ENCODE measurements at regions not wholly inside any gene's neighbourhood (a gene's known extent, or its start where the extent isn't known, plus 50 kb on each side); places are given as distances from the start of the nearest gene placed in this dataset.
"Not testable (repeated sequence)": the region's sequence is repeated elsewhere in the genome, so short reads cannot be mapped to it uniquely, and the experiment has no call there.

DNA sequence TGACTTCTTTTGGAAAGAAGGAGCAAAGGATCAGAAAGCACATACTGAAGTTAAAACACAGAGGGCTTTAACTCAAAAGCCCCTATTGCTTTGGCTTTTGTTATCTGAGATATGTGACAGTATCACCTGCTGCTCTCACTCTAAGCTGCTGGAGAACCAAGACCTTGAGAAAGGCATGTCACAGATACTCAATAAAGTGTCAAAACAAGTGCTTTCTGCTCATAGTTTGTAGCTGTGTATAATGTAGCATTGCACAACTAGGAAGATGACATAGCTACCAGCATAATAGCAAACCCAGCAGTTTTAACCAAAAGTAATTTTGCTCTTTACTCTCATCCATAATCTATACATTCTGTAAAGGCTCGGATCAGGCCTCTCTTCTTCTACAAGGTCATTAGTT, 159.6 kb downstream of the LHFPL1 start:
- no peak for TF ChIP-seq ZFX (IDR thresholded peaks at IDR 0.05)

DNA sequence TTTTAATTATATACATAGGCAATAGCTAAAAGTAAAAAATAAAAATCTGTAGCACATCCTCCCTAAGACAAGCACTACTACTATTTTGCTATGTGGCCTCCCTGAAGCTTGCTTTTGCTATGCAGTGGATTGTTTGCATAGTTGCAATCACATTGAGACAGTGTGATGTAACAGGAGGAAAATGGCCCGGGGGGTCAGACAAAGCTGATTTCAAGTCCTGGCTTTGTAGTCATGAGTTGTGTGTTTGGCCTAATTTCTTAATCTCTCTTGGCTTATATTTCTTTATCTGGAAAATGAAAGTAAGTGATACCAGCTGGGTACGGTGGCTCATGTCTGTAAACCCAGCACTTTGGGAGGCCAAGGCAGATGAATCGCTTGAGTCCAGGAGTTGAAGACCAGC, 166.6 kb downstream of the LHFPL1 start:
- H3K27ac ChIP-seq: no peak overlapping the region
- no peak for TF ChIP-seq ZFX (IDR thresholded peaks at IDR 0.05)
- TF ChIP-seq, protein P1, sequence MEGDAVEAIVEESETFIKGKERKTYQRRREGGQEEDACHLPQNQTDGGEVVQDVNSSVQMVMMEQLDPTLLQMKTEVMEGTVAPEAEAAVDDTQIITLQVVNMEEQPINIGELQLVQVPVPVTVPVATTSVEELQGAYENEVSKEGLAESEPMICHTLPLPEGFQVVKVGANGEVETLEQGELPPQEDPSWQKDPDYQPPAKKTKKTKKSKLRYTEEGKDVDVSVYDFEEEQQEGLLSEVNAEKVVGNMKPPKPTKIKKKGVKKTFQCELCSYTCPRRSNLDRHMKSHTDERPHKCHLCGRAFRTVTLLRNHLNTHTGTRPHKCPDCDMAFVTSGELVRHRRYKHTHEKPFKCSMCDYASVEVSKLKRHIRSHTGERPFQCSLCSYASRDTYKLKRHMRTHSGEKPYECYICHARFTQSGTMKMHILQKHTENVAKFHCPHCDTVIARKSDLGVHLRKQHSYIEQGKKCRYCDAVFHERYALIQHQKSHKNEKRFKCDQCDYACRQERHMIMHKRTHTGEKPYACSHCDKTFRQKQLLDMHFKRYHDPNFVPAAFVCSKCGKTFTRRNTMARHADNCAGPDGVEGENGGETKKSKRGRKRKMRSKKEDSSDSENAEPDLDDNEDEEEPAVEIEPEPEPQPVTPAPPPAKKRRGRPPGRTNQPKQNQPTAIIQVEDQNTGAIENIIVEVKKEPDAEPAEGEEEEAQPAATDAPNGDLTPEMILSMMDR (conservative IDR thresholded peaks at IDR 0.05): no peak

More for the DNA sequence above, 159.6 kb downstream of the LHFPL1 start:
- no peak overlapping the region for H3K27ac ChIP-seq

DNA sequence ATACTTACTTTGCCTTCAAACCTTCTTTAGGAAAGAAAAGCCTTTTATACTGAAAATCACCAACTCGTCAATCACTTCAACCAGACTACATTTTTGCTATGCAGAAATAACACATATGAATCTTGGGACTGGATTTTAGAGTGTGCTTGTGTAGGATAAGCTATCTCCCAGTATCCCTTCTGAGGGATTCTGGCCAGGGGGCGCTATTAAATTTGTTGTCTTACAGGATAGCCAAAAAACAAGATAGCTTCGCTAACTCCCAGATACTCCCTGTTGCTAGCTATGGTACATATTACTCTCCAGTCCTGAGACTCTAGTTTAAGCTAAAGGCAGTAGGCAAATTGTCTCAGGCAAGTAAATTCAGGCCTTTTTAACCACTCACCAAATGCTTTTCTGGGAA, 167.2 kb downstream of the LHFPL1 start:
- no peak overlapping the region for H3K27ac ChIP-seq
- TF ChIP-seq, protein P1 (conservative IDR thresholded peaks at IDR 0.05): peak; percentile 22
- TF ChIP-seq ZFX (IDR thresholded peaks at IDR 0.05): no peak

DNA sequence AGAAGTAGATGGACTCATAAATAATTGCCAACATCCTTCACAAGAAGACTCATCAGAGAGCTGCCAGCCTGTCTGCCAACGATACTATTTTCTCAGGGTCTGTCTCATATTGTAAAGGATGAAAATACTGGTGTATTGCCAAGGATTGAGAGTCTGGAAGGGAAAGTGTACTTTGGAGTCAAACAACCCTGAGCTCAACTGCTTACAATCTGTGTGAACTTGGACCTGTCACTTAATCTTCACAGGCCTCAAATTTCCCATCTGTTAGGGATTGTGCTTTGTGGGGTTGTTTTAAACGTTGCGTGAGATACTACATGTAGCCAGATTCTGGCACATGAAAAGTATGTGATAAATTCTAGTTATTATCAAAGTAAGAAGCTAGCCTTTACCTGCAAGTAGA, 169.1 kb downstream of the LHFPL1 start:
- TF ChIP-seq, protein P1 (conservative IDR thresholded peaks at IDR 0.05): no peak
- H3K27ac ChIP-seq: no peak overlapping the region

DNA sequence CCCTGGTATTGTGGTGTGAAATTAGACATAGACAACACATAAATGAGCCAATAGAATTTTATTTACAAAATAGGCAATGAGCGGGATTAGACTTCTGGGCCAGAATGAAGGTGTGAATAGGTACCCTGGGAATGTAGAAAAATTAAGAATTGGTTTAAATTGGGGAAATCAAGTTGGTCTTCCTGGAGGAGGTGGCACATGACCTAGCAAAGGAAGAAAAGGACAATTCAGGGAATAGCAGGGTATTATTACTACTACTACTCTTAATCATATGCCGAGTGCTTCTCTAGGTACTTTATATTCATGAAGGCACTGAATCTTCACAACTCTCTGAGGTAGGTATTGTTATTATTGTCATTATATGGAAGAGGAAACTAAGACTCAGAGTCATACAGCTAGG, 202.1 kb downstream of the LHFPL1 start:
- no peak overlapping the region for H3K27ac ChIP-seq
- TF ChIP-seq, protein P1 (conservative IDR thresholded peaks at IDR 0.05): no peak
- no peak for TF ChIP-seq ZFX (IDR thresholded peaks at IDR 0.05)

DNA sequence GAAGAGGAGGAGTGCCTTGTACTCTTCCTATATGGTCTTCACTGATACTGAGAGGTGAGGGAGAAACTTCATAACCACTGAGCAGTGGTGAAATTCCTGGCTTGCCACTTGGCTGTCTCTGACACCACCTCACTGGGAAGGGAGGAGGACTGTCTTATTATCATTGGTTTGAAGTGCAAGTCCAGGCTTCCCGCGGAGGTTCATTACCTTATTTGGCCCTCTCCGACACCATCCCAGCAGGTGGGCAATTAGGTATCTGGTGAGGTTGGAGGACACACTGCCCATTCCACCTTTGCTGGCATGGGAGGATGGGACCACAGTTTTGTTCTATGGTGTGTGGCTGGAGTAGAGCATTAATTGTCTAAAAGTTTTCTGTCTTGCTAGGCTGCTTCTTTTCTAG, 206.1 kb downstream of the LHFPL1 start:
- TF ChIP-seq ZFX (IDR thresholded peaks at IDR 0.05): no peak
- TF ChIP-seq, protein P1 (conservative IDR thresholded peaks at IDR 0.05): no peak
- H3K27ac ChIP-seq: no peak overlapping the region

DNA sequence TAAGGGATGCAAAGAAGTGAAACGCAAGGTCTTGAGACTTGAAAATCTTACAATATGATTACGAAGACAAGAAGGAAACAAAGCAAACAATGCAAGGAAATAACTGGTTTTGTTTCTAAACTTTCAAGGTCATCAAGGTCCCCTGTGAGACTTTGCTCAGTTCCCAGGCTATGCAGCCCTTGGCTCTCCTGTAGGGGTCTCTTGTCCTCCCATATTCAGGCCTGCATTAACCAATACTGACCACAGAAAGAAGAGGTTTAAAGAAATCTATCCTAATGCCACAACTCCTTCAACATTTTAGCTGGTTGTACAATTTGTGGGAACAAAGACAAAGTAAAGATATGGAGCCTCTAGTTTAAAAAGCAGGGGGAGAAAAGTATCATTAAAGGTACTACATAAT, 209.2 kb downstream of the LHFPL1 start:
- TF ChIP-seq ZFX (IDR thresholded peaks at IDR 0.05): no peak
- TF ChIP-seq, protein P1 (conservative IDR thresholded peaks at IDR 0.05): no peak
- no peak overlapping the region for H3K27ac ChIP-seq

DNA sequence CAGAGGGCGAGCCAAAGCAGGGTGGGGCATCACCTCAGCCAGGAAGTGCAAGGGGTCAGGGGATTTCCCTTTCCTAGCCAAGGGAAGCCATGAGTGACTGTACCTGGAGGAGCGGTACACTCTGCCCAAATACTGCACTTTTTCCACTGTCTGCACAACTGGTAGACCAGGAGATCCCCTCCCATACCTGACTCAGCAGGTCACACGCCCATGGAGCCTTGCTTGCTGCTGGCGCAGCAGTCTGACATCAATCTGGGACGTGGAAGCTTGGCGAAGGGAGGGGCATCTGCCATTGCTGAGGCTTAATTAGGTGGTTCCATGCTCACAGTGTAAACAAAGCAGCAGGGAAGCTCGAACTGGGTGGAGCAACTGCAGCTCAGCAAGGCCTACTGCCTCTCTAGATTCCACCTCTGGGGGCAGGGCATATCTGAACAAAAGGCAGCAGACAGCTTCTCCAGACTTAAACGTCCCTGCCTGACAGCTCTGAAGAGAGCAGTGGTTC, 217.7 kb downstream of the LHFPL1 start:
- H3K27ac ChIP-seq: not testable (repeated sequence)

DNA sequence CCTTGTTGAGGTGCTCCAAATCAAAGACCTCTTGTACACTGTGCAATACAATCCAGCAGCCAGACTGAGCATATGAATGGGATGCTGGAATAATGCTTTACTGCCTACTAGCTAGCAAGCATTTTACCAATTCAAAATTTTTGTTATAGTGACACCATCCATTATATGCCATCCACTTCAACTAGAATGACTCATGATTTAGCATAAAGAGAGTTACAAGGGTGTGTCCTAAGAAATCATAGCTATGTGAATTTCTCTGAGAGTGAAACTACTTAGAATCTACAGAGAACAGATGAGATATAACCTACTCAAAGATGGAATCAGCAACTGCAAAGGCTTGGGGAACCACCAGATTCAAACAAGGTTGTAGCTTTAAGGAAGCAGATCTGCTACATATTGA, 221.9 kb downstream of the LHFPL1 start:
- H3K27ac ChIP-seq: no peak overlapping the region
- no peak for TF ChIP-seq ZFX (IDR thresholded peaks at IDR 0.05)
- TF ChIP-seq, protein P1 (conservative IDR thresholded peaks at IDR 0.05): no peak
